Renal cortex interstitium (tissue), 11 donors: ENCODE measurements at regions not wholly inside any gene's neighbourhood (a gene's known extent, or its start where the extent isn't known, plus 50 kb on each side); places are given as distances from the start of the nearest gene placed in this dataset.

Experiments
- DNase-seq, 11 donors: peaks; one replicate each; pipeline ENCODE4 v3.0.0-alpha.2; 2013; ENCODE audit warnings: low read depth in 9 of 11, low spot score in 4 of 11; ENCODE audit errors: extremely low read depth in 1 of 11

- no peak for DNase-seq
Measured at GRCh38 chr3:156620901-156621300, 53.5 kb upstream of the TIPARP start.

GRCh38 chr3:156620260-156620659, 54.1 kb upstream of the TIPARP start:
- DNase-seq, result peak in 1 of 11 donors; percentile 59

GRCh38 chr3:156619376-156619775, 55.0 kb upstream of the TIPARP start:
- no peak for DNase-seq

GRCh38 chr3:156617781-156618180, 56.6 kb upstream of the TIPARP start:
- no peak for DNase-seq

GRCh38 chr3:156617145-156617544, 57.2 kb upstream of the TIPARP start:
- no peak for DNase-seq

- DNase-seq, result no peak
Measured at GRCh38 chr3:156615592-156616173, 58.7 kb upstream of the TIPARP start.

- DNase-seq, result no peak
Measured at GRCh38 chr3:156614642-156615511, 59.5 kb upstream of the TIPARP start.

GRCh38 chr3:156612903-156613302, 58.0 kb upstream of the SSR3 start:
- no peak for DNase-seq

GRCh38 chr3:156611870-156612494, 57.1 kb upstream of the SSR3 start:
- DNase-seq, result no peak

- no peak for DNase-seq
Measured at GRCh38 chr3:156610154-156610553, 55.2 kb upstream of the SSR3 start.

- DNase-seq, result no peak
Measured at GRCh38 chr3:156609546-156609945, 54.6 kb upstream of the SSR3 start.

GRCh38 chr3:156608601-156609514, 53.9 kb upstream of the SSR3 start:
- DNase-seq, result no peak

GRCh38 chr3:156606729-156607128, 51.8 kb upstream of the SSR3 start:
- no peak for DNase-seq

- peak in 5 of 11 donors; percentile 21 to 62 (median 50) for DNase-seq
Measured at GRCh38 chr3:156605686-156606605, 51.0 kb upstream of the SSR3 start.

- DNase-seq, result no peak
Measured at GRCh38 chr3:156604642-156605144, 49.8 kb upstream of the SSR3 start.
